Body of pancreas (tissue), 4 donors: ENCODE measurements at regions not wholly inside any gene's neighbourhood (a gene's known extent, or its start where the extent isn't known, plus 50 kb on each side); places are given as distances from the start of the nearest gene placed in this dataset.
A peak's percentile ranks its signal among the peaks of the same experiment; 100 is the strongest.

Source experiments
- ATAC-seq: fragments of 150-250 bp; one replicate; pipeline ENCODE4 v1.9.1; 2016
- DNase-seq, 4 donors: peaks; one replicate each; pipeline ENCODE4 v3.0.0-alpha.2; 2019
- H3K27ac ChIP-seq, 4 donors: fragments of 200-600 bp; sonication (generic); 1 replicate in 3 of 4; 2 replicates in 1 of 4; pipeline versions ENCODE4 v1.5.1 to v1.6.1; 2016 to 2019; ENCODE audit warnings: mild to moderate bottlenecking in 1 of 4, mixed read lengths in 1 of 4, moderate library complexity in 1 of 4
- H3K27me3 ChIP-seq, 2 donors: fragments of 200-600 bp; sonication (generic); one replicate each; pipeline ENCODE4 v1.6.0; 2016; ENCODE audit warnings: mild to moderate bottlenecking in 1 of 2
- H3K36me3 ChIP-seq, 2 donors: fragments of 200-600 bp; sonication (generic); replicated peaks in 1 of 2; 2 replicates each; pipeline ENCODE4 v1.5.1; 2016; ENCODE audit warnings: low read depth in 2 of 2; ENCODE audit not compliant: insufficient read depth in 1 of 2
- H3K4me1 ChIP-seq: fragments of 200-600 bp; sonication (generic); one replicate; pipeline ENCODE4 v1.6.0; 2016
- H3K4me3 ChIP-seq, 2 donors: fragments of 200-600 bp; sonication (generic); 1 replicate in 1 of 2; 2 replicates in 1 of 2; pipeline ENCODE4 v1.5.1; 2016 to 2019
- H3K9me3 ChIP-seq, 3 donors: fragments of 200-600 bp; sonication (generic); 1 replicate in 2 of 3; 2 replicates in 1 of 3; pipeline ENCODE4 v1.5.1; 2016
- CTCF ChIP-seq, 7 experiments: fragments of 450-650 bp in 4 of 7; fragments of 200-600 bp in 3 of 7; sonication (generic) in 3 of 7; IDR thresholded peaks; one replicate each; pipeline ENCODE4 v1.5.1; 2016 to 2019; ENCODE audit warnings: antibody characterized with exemption in 7 of 7
- POLR2A ChIP-seq, 3 donors: fragments of 450-650 bp; IDR thresholded peaks; one replicate each; pipeline ENCODE4 v1.6.1; 2016; ENCODE audit warnings: antibody characterized with exemption in 3 of 3, mild to moderate bottlenecking in 2 of 3
- WGBS, 2 donors: methylation state at CpG; one replicate each; pipeline ENCODE4 v1.1.5; 2017; 5-methylcytosine and 5-hydroxymethylcytosine counted together
- intact Hi-C: fragments of 100-400 bp; cut with DNase I; formaldehyde crosslinking; loops from one replicate; pipeline ENCODE4 v1.15.1; 2023

- Histone ChIP-seq H3K36me3 (no peaks in the 10 kb centered on the region), H3K4me3 (no peak overlapping the region), H3K27ac (no peak overlapping the region), H3K27me3 (no peaks in the 10 kb centered on the region), H3K4me1 (no peaks in the 10 kb centered on the region), H3K9me3 (no peaks in the 10 kb centered on the region)
- WGBS, 2 donors = 51 to 72% methylated on average over 3 of the region's 3 CpGs
- intact Hi-C loops = no loop called here
- no peak for TF ChIP-seq CTCF (IDR thresholded peaks at IDR 0.05)
- TF ChIP-seq POLR2A (IDR thresholded peaks at IDR 0.05) = no peak
- no peak for DNase-seq
- no peak for ATAC-seq
Observed at GRCh38 chr6:141851063-141851462, 281.7 kb upstream of the GJE1 start.

- Histone ChIP-seq H3K27me3 (no peaks in the 10 kb centered on the region), H3K27ac (no peak overlapping the region), H3K4me3 (no peak overlapping the region), H3K36me3 (no peaks in the 10 kb centered on the region), H3K4me1 (no peaks in the 10 kb centered on the region), H3K9me3 (no peaks in the 10 kb centered on the region)
- WGBS, 2 donors = 59 to 65% methylated on average over 6 of the region's 6 CpGs
- no peak for TF ChIP-seq CTCF (IDR thresholded peaks at IDR 0.05)
- DNase-seq = peak in 1 of 4 donors; percentile 2
- intact Hi-C loops = no loop called here
- no peak for ATAC-seq
Observed at GRCh38 chr6:141848029-141848890, 284.5 kb upstream of the GJE1 start.

- Histone ChIP-seq H3K9me3 (no peaks in the 10 kb centered on the region), H3K4me1 (no peaks in the 10 kb centered on the region), H3K27ac (no peak overlapping the region), H3K4me3 (no peak overlapping the region), H3K27me3 (no peaks in the 10 kb centered on the region), H3K36me3 (no peaks in the 10 kb centered on the region)
- intact Hi-C loops = no loop called here
- DNase-seq (no peak), ATAC-seq (no peak)
- TF ChIP-seq POLR2A (IDR thresholded peaks at IDR 0.05) = no peak
- no peak for TF ChIP-seq CTCF (IDR thresholded peaks at IDR 0.05)
- 52 to 59% methylated on average over 4 of the region's 4 CpGs for WGBS, 2 donors
Observed at GRCh38 chr6:141846639-141847038, 286.1 kb upstream of the GJE1 start.

- Histone ChIP-seq H3K36me3 (no peaks in the 10 kb centered on the region), H3K27ac (no peak overlapping the region), H3K4me3 (no peak overlapping the region), H3K9me3 (no peaks in the 10 kb centered on the region), H3K27me3 (no peaks in the 10 kb centered on the region), H3K4me1 (no peaks in the 10 kb centered on the region)
- intact Hi-C loops = no loop called here
- TF ChIP-seq CTCF (IDR thresholded peaks at IDR 0.05) (no peak), POLR2A (IDR thresholded peaks at IDR 0.05) (no peak)
- no peak for ATAC-seq
- DNase-seq = no peak
- WGBS, 2 donors = 70 to 72% methylated on average over 3 of the region's 3 CpGs
Observed at GRCh38 chr6:141843178-141843834, 289.4 kb upstream of the GJE1 start.
